GM23248 (cell line): ENCODE measurements at regions not wholly inside any gene's neighbourhood (a gene's known extent, or its start where the extent isn't known, plus 50 kb on each side); places are given as distances from the start of the nearest gene placed in this dataset.

Source experiments
- DNase-seq: peaks from one replicate; pipeline ENCODE4 v3.0.0-alpha.2; 2015
- H2AFZ ChIP-seq: fragments of 200-600 bp; sonication (generic); 2 replicates; pipeline ENCODE4 v1.6.1; 2016; ENCODE audit warnings: antibody characterized with exemption
- H3F3A ChIP-seq: fragments of 200-600 bp; sonication (generic); 2 replicates; pipeline ENCODE4 v1.6.1; 2016; ENCODE audit warnings: mild to moderate bottlenecking, antibody characterized with exemption, mixed run types; ENCODE audit not compliant: insufficient read depth
- H3K27ac ChIP-seq: fragments of 200-600 bp; sonication (generic); 2 replicates; pipeline ENCODE4 v1.5.1; 2016; ENCODE audit warnings: mild to moderate bottlenecking
- H3K27me3 ChIP-seq: fragments of 200-600 bp; sonication (generic); replicated peaks from 2 replicates; pipeline ENCODE4 v1.6.1; 2016; ENCODE audit warnings: mild to moderate bottlenecking; ENCODE audit not compliant: insufficient read depth
- H3K36me3 ChIP-seq: fragments of 200-600 bp; sonication (generic); 2 replicates; pipeline ENCODE4 v1.6.1; 2016; ENCODE audit warnings: low read depth, mild to moderate bottlenecking
- H3K4me1 ChIP-seq: fragments of 200-600 bp; sonication (generic); 2 replicates; pipeline ENCODE4 v1.6.1; 2016; ENCODE audit warnings: mild to moderate bottlenecking; ENCODE audit not compliant: insufficient read depth
- H3K4me2 ChIP-seq: fragments of 200-600 bp; sonication (generic); one replicate; pipeline ENCODE4 v1.6.1; 2016; ENCODE audit warnings: mild to moderate bottlenecking; ENCODE audit not compliant: unreplicated experiment
- H3K4me3 ChIP-seq: fragments of 200-600 bp; sonication (generic); 2 replicates; pipeline ENCODE4 v1.5.1; 2016; ENCODE audit warnings: mild to moderate bottlenecking
- H3K79me2 ChIP-seq: fragments of 200-600 bp; sonication (generic); 2 replicates; pipeline ENCODE4 v1.6.1; 2016; ENCODE audit warnings: mild to moderate bottlenecking; ENCODE audit not compliant: insufficient read depth
- H3K9ac ChIP-seq: fragments of 200-600 bp; sonication (generic); 2 replicates; pipeline ENCODE4 v1.6.1; 2016; ENCODE audit warnings: mild to moderate bottlenecking
- H3K9me2 ChIP-seq: fragments of 200-600 bp; sonication (generic); 2 replicates; pipeline ENCODE4 v1.6.1; 2016; ENCODE audit warnings: mixed run types, mild to moderate bottlenecking, moderate library complexity; ENCODE audit not compliant: insufficient read depth
- H3K9me3 ChIP-seq: fragments of 200-600 bp; sonication (generic); one replicate; pipeline ENCODE4 v1.6.1; 2017; ENCODE audit warnings: low read depth
- H4K20me1 ChIP-seq: fragments of 200-600 bp; sonication (generic); 2 replicates; pipeline ENCODE4 v1.6.0; 2016; ENCODE audit not compliant: insufficient read depth
- EZH2 ChIP-seq: fragments of 200-600 bp; sonication (generic); IDR thresholded peaks from 2 replicates; pipeline ENCODE4 v1.6.1; 2018; ENCODE audit warnings: antibody characterized with exemption, mild to moderate bottlenecking; ENCODE audit not compliant: insufficient read depth, poor library complexity, severe bottlenecking
- EZH2phosphoT487 ChIP-seq: fragments of 200-600 bp; sonication (generic); IDR thresholded peaks from 2 replicates; pipeline ENCODE4 v1.6.1; 2018; ENCODE audit warnings: antibody characterized with exemption, moderate library complexity, mild to moderate bottlenecking, low read depth; ENCODE audit not compliant: insufficient read depth
- WGBS, 2 experiments: methylation state at CpG; one replicate each; pipeline ENCODE4 v1.1.6; 2015 to 2017; ENCODE audit warnings: low lambda C conversion rate in 2 of 2, low coverage in 1 of 2; ENCODE audit errors: missing lambda C conversion rate in 2 of 2; 5-methylcytosine and 5-hydroxymethylcytosine counted together
- in situ Hi-C: fragments of 300-500 bp; cut with MboI; formaldehyde crosslinking; loops from 2 replicates; pipeline ENCODE4 v1.15.0; 2020

- peaks cover 14% of the 10 kb centered on the region for H3K4me1 ChIP-seq
- H3K4me2 ChIP-seq: no peak overlapping the region
- H3K9ac ChIP-seq: no peak overlapping the region
- no peak overlapping the region for H2AFZ ChIP-seq
- H3F3A ChIP-seq: peaks cover 9% of the 10 kb centered on the region; the same call in 1 of the 2 replicates
- DNase-seq: no peak
- 50 to 51% methylated on average over 1 of the region's 1 CpG for WGBS, 2 experiments
- no peaks in the 10 kb centered on the region for H3K36me3 ChIP-seq
- no peak overlapping the region for H3K27ac ChIP-seq
- H3K9me3 ChIP-seq: no peaks in the 10 kb centered on the region
- no peak overlapping the region for H3K4me3 ChIP-seq
- TF ChIP-seq EZH2phosphoT487 (no peak), EZH2 (no peak)
- H3K27me3 ChIP-seq: no peaks in the 10 kb centered on the region
- in situ Hi-C loops: no loop called here
- no peaks in the 10 kb centered on the region for H3K9me2 ChIP-seq
- no peaks in the 10 kb centered on the region for H4K20me1 ChIP-seq
- H3K79me2 ChIP-seq: no peaks in the 10 kb centered on the region
Measured at GRCh38 chr12:28606967-28607557, 416.8 kb downstream of the CCDC91 start.

- peak overlapping the region; percentile 32 for H3K27ac ChIP-seq
Measured at GRCh38 chr12:28610401-28611114, 420.3 kb downstream of the CCDC91 start.

GRCh38 chr12:28611115-28611435, 420.8 kb downstream of the CCDC91 start:
- H4K20me1 ChIP-seq: no peaks in the 10 kb centered on the region
- no peaks in the 10 kb centered on the region for H3K27me3 ChIP-seq
- H3K9me2 ChIP-seq: no peaks in the 10 kb centered on the region
- peak overlapping the region; percentile 43 for H3K4me2 ChIP-seq
- no peaks in the 10 kb centered on the region for H3K9me3 ChIP-seq
- H3K4me1 ChIP-seq: peaks cover 14% of the 10 kb centered on the region
- H3K9ac ChIP-seq: no peak overlapping the region
- peak overlapping the region; percentile 42 for H3K27ac ChIP-seq
- H3K79me2 ChIP-seq: no peaks in the 10 kb centered on the region
- H3F3A ChIP-seq: peaks cover 9% of the 10 kb centered on the region; the same call in 1 of the 2 replicates
- peak; percentile 91 for DNase-seq
- no peak overlapping the region for H3K4me3 ChIP-seq
- no peak overlapping the region for H2AFZ ChIP-seq
- in situ Hi-C loops: no loop called here
- no peak for TF ChIP-seq EZH2
- no peak for TF ChIP-seq EZH2phosphoT487
- no peaks in the 10 kb centered on the region for H3K36me3 ChIP-seq

More at GRCh38 chr12:28610401-28611114, 420.3 kb downstream of the CCDC91 start:
- Histone ChIP-seq H3K9me2 (no peaks in the 10 kb centered on the region), H2AFZ (no peak overlapping the region), H4K20me1 (no peaks in the 10 kb centered on the region), H3K4me1 (peaks cover 14% of the 10 kb centered on the region), H3K36me3 (no peaks in the 10 kb centered on the region), H3K4me3 (no peak overlapping the region), H3F3A (peaks cover 9% of the 10 kb centered on the region; the same call in 1 of the 2 replicates), H3K79me2 (no peaks in the 10 kb centered on the region), H3K9me3 (no peaks in the 10 kb centered on the region), H3K4me2 (peak overlapping the region; percentile 43), H3K27me3 (no peaks in the 10 kb centered on the region), H3K9ac (no peak overlapping the region)
- in situ Hi-C loops: no loop called here
- DNase-seq: no peak
- TF ChIP-seq EZH2: no peak
- no peak for TF ChIP-seq EZH2phosphoT487
- 56% methylated on average over 3 of the region's 3 CpGs for WGBS, 2 experiments

GRCh38 chr12:28611449-28611848, 421.2 kb downstream of the CCDC91 start:
- Histone ChIP-seq H3K36me3 (no peaks in the 10 kb centered on the region), H3K4me1 (peaks cover 14% of the 10 kb centered on the region), H3K9me2 (no peaks in the 10 kb centered on the region), H4K20me1 (no peaks in the 10 kb centered on the region), H3K27me3 (no peaks in the 10 kb centered on the region), H3K4me3 (no peak overlapping the region), H3K9ac (no peak overlapping the region), H3K27ac (peak overlapping the region; percentile 42), H3K4me2 (peak overlapping the region; percentile 11), H3K79me2 (no peaks in the 10 kb centered on the region), H3F3A (peaks cover 9% of the 10 kb centered on the region; the same call in 1 of the 2 replicates), H2AFZ (no peak overlapping the region), H3K9me3 (no peaks in the 10 kb centered on the region)
- in situ Hi-C loops: no loop called here
- WGBS, 2 experiments: 92 to 100% methylated on average over 2 of the region's 2 CpGs
- no peak for TF ChIP-seq EZH2phosphoT487
- peak; percentile 13 for DNase-seq
